ENCODE measurements at regions not wholly inside any gene's neighbourhood (a gene's known extent, or its start where the extent isn't known, plus 50 kb on each side); places are given as distances from the start of the nearest gene placed in this dataset.

DNA sequence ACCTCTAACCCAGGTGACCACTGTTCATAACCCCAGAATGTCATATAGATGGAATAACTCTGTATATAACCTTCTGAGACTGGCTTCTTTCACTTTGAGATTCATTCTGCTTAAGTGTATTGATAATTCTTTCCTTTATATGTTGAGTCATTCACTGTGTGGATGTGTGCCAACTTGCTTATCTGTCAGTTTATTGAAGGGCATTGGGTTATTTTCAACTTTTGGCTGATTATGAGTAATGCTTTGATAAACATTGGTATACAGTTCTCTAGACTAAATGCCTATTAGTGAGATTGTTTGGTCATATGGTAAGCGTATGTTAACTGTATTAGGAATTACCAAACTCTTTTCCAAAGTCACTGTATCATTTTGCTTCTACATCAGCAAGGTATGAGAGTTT is 453.4 kb upstream of the SPTLC3 start:
- TF ChIP-seq POLR2AphosphoS5 (IDR thresholded peaks at IDR 0.05; ENCODE audit: low read depth, low read length) = no peak
- TF ChIP-seq POLR2A (IDR thresholded peaks at IDR 0.05; ENCODE audit: low read depth, low read length) = no peak
- TF ChIP-seq TAF1 (IDR thresholded peaks at IDR 0.05; ENCODE audit: low read depth, low read length) = no peak

Data from GM12891 (cell line).